GM21526 (cell line): ENCODE measurements at regions not wholly inside any gene's neighbourhood (a gene's known extent, or its start where the extent isn't known, plus 50 kb on each side); places are given as distances from the start of the nearest gene placed in this dataset.
"Not testable (repeated sequence)": the region's sequence is repeated elsewhere in the genome, so short reads cannot be mapped to it uniquely, and the experiment has no call there.

Source experiments
- ATAC-seq: cut with Tn5 transposase; IDR thresholded peaks from one replicate; pipeline ENCODE4 v1.9.1; 2021; ENCODE audit warnings: moderate library complexity; ENCODE audit not compliant: unreplicated experiment, low FRiP score

GRCh38 chr10:56298941-56299340, 62.1 kb downstream of the ZWINT start:
- no peak for ATAC-seq

- ATAC-seq, result peak; percentile 59
Measured at GRCh38 chr10:56296618-56297017, 64.4 kb downstream of the ZWINT start.

- no peak for ATAC-seq
Measured at GRCh38 chr10:56288403-56288802, 72.7 kb downstream of the ZWINT start.

- no peak for ATAC-seq
Measured at GRCh38 chr10:56286096-56286495, 75.0 kb downstream of the ZWINT start.

- no peak for ATAC-seq
Measured at GRCh38 chr10:56279270-56279669, 81.8 kb downstream of the ZWINT start.

- no peak for ATAC-seq
Measured at GRCh38 chr10:56269181-56269580, 91.9 kb downstream of the ZWINT start.

GRCh38 chr10:56266120-56266519, 94.9 kb downstream of the ZWINT start:
- no peak for ATAC-seq

GRCh38 chr10:56258991-56259390, 102.1 kb downstream of the ZWINT start:
- ATAC-seq, result no peak

- ATAC-seq, result no peak
Measured at GRCh38 chr10:56258378-56258777, 102.7 kb downstream of the ZWINT start.

- no peak for ATAC-seq
Measured at GRCh38 chr10:56255298-56255697, 105.8 kb downstream of the ZWINT start.

- ATAC-seq, result no peak
Measured at GRCh38 chr10:56240471-56240870, 120.6 kb downstream of the ZWINT start.

GRCh38 chr10:56231436-56231835, 129.6 kb downstream of the ZWINT start:
- ATAC-seq, result no peak

GRCh38 chr10:56222237-56222636, 138.8 kb downstream of the ZWINT start:
- ATAC-seq, result no peak

- no peak for ATAC-seq
Measured at GRCh38 chr10:56212951-56213350, 148.1 kb downstream of the ZWINT start.

- ATAC-seq, result no peak
Measured at GRCh38 chr10:56181607-56182006, 179.5 kb downstream of the ZWINT start.

GRCh38 chr10:56178210-56178609, 182.8 kb downstream of the ZWINT start:
- ATAC-seq, result no peak

- not testable (repeated sequence) for ATAC-seq
Measured at GRCh38 chr10:56155091-56155513, 206.0 kb downstream of the ZWINT start.

GRCh38 chr10:56146806-56147205, 214.3 kb downstream of the ZWINT start:
- ATAC-seq, result no peak

- peak; percentile 85 for ATAC-seq
Measured at GRCh38 chr10:56142092-56142728, 218.8 kb downstream of the ZWINT start.

- no peak for ATAC-seq
Measured at GRCh38 chr10:56139405-56139804, 221.7 kb downstream of the ZWINT start.

GRCh38 chr10:56135828-56136227, 225.2 kb downstream of the ZWINT start:
- ATAC-seq, result no peak

- ATAC-seq, result no peak
Measured at GRCh38 chr10:56123247-56123646, 237.8 kb downstream of the ZWINT start.

GRCh38 chr10:56116684-56117083, 244.4 kb downstream of the ZWINT start:
- ATAC-seq, result no peak
